ENCODE measurements at regions not wholly inside any gene's neighbourhood (a gene's known extent, or its start where the extent isn't known, plus 50 kb on each side); places are given as distances from the start of the nearest gene placed in this dataset.

- Mint-ChIP-seq H3K27ac (no peak overlapping the region), H3K4me1 (ENCODE audit: low read depth) (no peaks in the 10 kb centered on the region), H3K4me3 (no peak overlapping the region), H3K27me3 (no peaks in the 10 kb centered on the region), H3K9me3 (peaks cover 4% of the 10 kb centered on the region), H3K36me3 (no peaks in the 10 kb centered on the region)
- POLR2A ChIA-PET, result no interaction called here
- intact Hi-C loops (cut with micrococcal nuclease), result no loop called here
- no peak for DNase-seq
- CTCF ChIA-PET, result no interaction called here
These were observed 234.3 kb downstream of the JRKL start for GRCh38 chr11:96624126-96624525.

GRCh38 chr11:96627376-96627775, 237.6 kb downstream of the JRKL start:
- intact Hi-C loops (cut with micrococcal nuclease), result no loop called here
- POLR2A ChIA-PET, result no interaction called here
- DNase-seq, result no peak

GRCh38 chr11:96635655-96636054, 245.8 kb downstream of the JRKL start:
- intact Hi-C loops (cut with micrococcal nuclease), result no loop called here
- no peak overlapping the region for H3K27ac Mint-ChIP-seq
- H3K4me1 Mint-ChIP-seq (ENCODE audit: low read depth), result no peaks in the 10 kb centered on the region
- H3K9me3 Mint-ChIP-seq, result no peaks in the 10 kb centered on the region
- POLR2A ChIA-PET, result no interaction called here
- H3K27me3 Mint-ChIP-seq, result no peaks in the 10 kb centered on the region
- H3K36me3 Mint-ChIP-seq, result no peaks in the 10 kb centered on the region
- CTCF ChIA-PET, result no interaction called here
- DNase-seq, result no peak
- no peak overlapping the region for H3K4me3 Mint-ChIP-seq

More at GRCh38 chr11:96627376-96627775, 237.6 kb downstream of the JRKL start:
- Mint-ChIP-seq H3K4me1 (ENCODE audit: low read depth) (no peaks in the 10 kb centered on the region), H3K27ac (no peak overlapping the region), H3K36me3 (no peaks in the 10 kb centered on the region), H3K27me3 (no peaks in the 10 kb centered on the region), H3K9me3 (peaks cover 4% of the 10 kb centered on the region), H3K4me3 (no peak overlapping the region)
- CTCF ChIA-PET, result no interaction called here

- POLR2A ChIA-PET, result no interaction called here
- H3K4me3 Mint-ChIP-seq, result no peak overlapping the region
- no peak for DNase-seq
- CTCF ChIA-PET, result no interaction called here
- no peaks in the 10 kb centered on the region for H3K27me3 Mint-ChIP-seq
- no peak overlapping the region for H3K27ac Mint-ChIP-seq
- no peaks in the 10 kb centered on the region for H3K9me3 Mint-ChIP-seq
- no peaks in the 10 kb centered on the region for H3K36me3 Mint-ChIP-seq
- intact Hi-C loops (cut with micrococcal nuclease), result no loop called here
- no peaks in the 10 kb centered on the region for H3K4me1 Mint-ChIP-seq (ENCODE audit: low read depth)
These were observed 251.4 kb downstream of the JRKL start for GRCh38 chr11:96641261-96641660.

- POLR2A ChIA-PET, result no interaction called here
- Mint-ChIP-seq H3K27me3 (no peaks in the 10 kb centered on the region), H3K27ac (no peak overlapping the region), H3K36me3 (no peaks in the 10 kb centered on the region), H3K4me3 (no peak overlapping the region), H3K9me3 (no peaks in the 10 kb centered on the region), H3K4me1 (ENCODE audit: low read depth) (no peaks in the 10 kb centered on the region)
- CTCF ChIA-PET, result interaction anchor here (0.6 to 1.7 kb wide), 2 partner anchors 100 to 178 kb away, joined by 4 to 5 read pairs; no protein-coding TSS in a partner anchor
- intact Hi-C loops (cut with micrococcal nuclease), result no loop called here
- DNase-seq, result no peak
These were observed 252.8 kb downstream of the JRKL start for GRCh38 chr11:96642583-96642982.

GRCh38 chr11:96643173-96643572, 253.4 kb downstream of the JRKL start:
- no peaks in the 10 kb centered on the region for H3K9me3 Mint-ChIP-seq
- no peaks in the 10 kb centered on the region for H3K36me3 Mint-ChIP-seq
- H3K27me3 Mint-ChIP-seq, result no peaks in the 10 kb centered on the region
- intact Hi-C loops (cut with micrococcal nuclease), result no loop called here
- DNase-seq, result no peak
- H3K27ac Mint-ChIP-seq, result no peak overlapping the region
- CTCF ChIA-PET, result interaction anchor here (1.7 kb wide), 1 partner anchor 178 kb away, joined by 5 read pairs; no protein-coding TSS in a partner anchor
- POLR2A ChIA-PET, result no interaction called here
- no peak overlapping the region for H3K4me3 Mint-ChIP-seq
- H3K4me1 Mint-ChIP-seq (ENCODE audit: low read depth), result no peaks in the 10 kb centered on the region

GRCh38 chr11:96647621-96648020, 257.8 kb downstream of the JRKL start:
- CTCF ChIA-PET, result no interaction called here
- no peak for DNase-seq
- Mint-ChIP-seq H3K9me3 (no peaks in the 10 kb centered on the region), H3K27me3 (no peaks in the 10 kb centered on the region), H3K4me1 (ENCODE audit: low read depth) (no peaks in the 10 kb centered on the region), H3K4me3 (no peak overlapping the region), H3K27ac (no peak overlapping the region), H3K36me3 (no peaks in the 10 kb centered on the region)
- intact Hi-C loops (cut with micrococcal nuclease), result no loop called here
- POLR2A ChIA-PET, result no interaction called here

GRCh38 chr11:96648991-96649390, 259.2 kb downstream of the JRKL start:
- ChIA-PET CTCF (no interaction called here), POLR2A (interaction anchor here (0.6 kb wide), 1 partner anchor 10 kb away, joined by 3 read pairs; no protein-coding TSS in a partner anchor)
- no peak for DNase-seq
- Mint-ChIP-seq H3K27me3 (no peaks in the 10 kb centered on the region), H3K4me3 (no peak overlapping the region), H3K27ac (no peak overlapping the region), H3K36me3 (no peaks in the 10 kb centered on the region), H3K9me3 (no peaks in the 10 kb centered on the region), H3K4me1 (ENCODE audit: low read depth) (no peaks in the 10 kb centered on the region)
- intact Hi-C loops (cut with micrococcal nuclease), result no loop called here

GRCh38 chr11:96652516-96652915, 262.7 kb downstream of the JRKL start:
- CTCF ChIA-PET, result no interaction called here
- Mint-ChIP-seq H3K36me3 (no peaks in the 10 kb centered on the region), H3K9me3 (no peaks in the 10 kb centered on the region), H3K27me3 (no peaks in the 10 kb centered on the region), H3K27ac (no peak overlapping the region), H3K4me1 (ENCODE audit: low read depth) (no peaks in the 10 kb centered on the region), H3K4me3 (no peak overlapping the region)
- no peak for DNase-seq
- intact Hi-C loops (cut with micrococcal nuclease), result no loop called here
- POLR2A ChIA-PET, result no interaction called here

- ChIA-PET CTCF (no interaction called here), POLR2A (no interaction called here)
- Mint-ChIP-seq H3K4me3 (no peak overlapping the region), H3K27me3 (no peaks in the 10 kb centered on the region), H3K36me3 (no peaks in the 10 kb centered on the region), H3K9me3 (no peaks in the 10 kb centered on the region), H3K27ac (no peak overlapping the region), H3K4me1 (ENCODE audit: low read depth) (no peaks in the 10 kb centered on the region)
- DNase-seq, result no peak
- intact Hi-C loops (cut with micrococcal nuclease), result no loop called here
These were observed 265.7 kb downstream of the JRKL start for GRCh38 chr11:96655474-96655873.

- no peaks in the 10 kb centered on the region for H3K36me3 Mint-ChIP-seq
- H3K9me3 Mint-ChIP-seq, result no peaks in the 10 kb centered on the region
- no peak overlapping the region for H3K4me3 Mint-ChIP-seq
- ChIA-PET POLR2A (no interaction called here), CTCF (no interaction called here)
- no peaks in the 10 kb centered on the region for H3K4me1 Mint-ChIP-seq (ENCODE audit: low read depth)
- intact Hi-C loops (cut with micrococcal nuclease), result no loop called here
- DNase-seq, result no peak
- no peaks in the 10 kb centered on the region for H3K27me3 Mint-ChIP-seq
- no peak overlapping the region for H3K27ac Mint-ChIP-seq
These were observed 268.6 kb downstream of the JRKL start for GRCh38 chr11:96658436-96658835.

GRCh38 chr11:96664110-96664509, 274.3 kb downstream of the JRKL start:
- intact Hi-C loops (cut with micrococcal nuclease), result no loop called here
- CTCF ChIA-PET, result interaction anchor here (0.7 kb wide), 1 partner anchor 1361 kb away, joined by 3 read pairs; no protein-coding TSS in a partner anchor
- no peak overlapping the region for H3K4me3 Mint-ChIP-seq
- DNase-seq, result no peak
- no peak overlapping the region for H3K27ac Mint-ChIP-seq
- no peaks in the 10 kb centered on the region for H3K36me3 Mint-ChIP-seq
- H3K4me1 Mint-ChIP-seq (ENCODE audit: low read depth), result no peaks in the 10 kb centered on the region
- H3K27me3 Mint-ChIP-seq, result no peaks in the 10 kb centered on the region
- H3K9me3 Mint-ChIP-seq, result no peaks in the 10 kb centered on the region
- POLR2A ChIA-PET, result no interaction called here

- no peak overlapping the region for H3K27ac Mint-ChIP-seq
- no peaks in the 10 kb centered on the region for H3K4me1 Mint-ChIP-seq (ENCODE audit: low read depth)
- H3K9me3 Mint-ChIP-seq, result no peaks in the 10 kb centered on the region
- no peaks in the 10 kb centered on the region for H3K36me3 Mint-ChIP-seq
- ChIA-PET POLR2A (no interaction called here), CTCF (no interaction called here)
- no peak overlapping the region for H3K4me3 Mint-ChIP-seq
- no peaks in the 10 kb centered on the region for H3K27me3 Mint-ChIP-seq
- DNase-seq, result no peak
- intact Hi-C loops (cut with micrococcal nuclease), result no loop called here
These were observed 290.6 kb downstream of the JRKL start for GRCh38 chr11:96680211-96681018.

Data from activated CD4-positive, alpha-beta memory T cell treated with anti-CD3 and anti-CD28 coated beads for 36 hours (primary cell).